Trophoblast cell (in vitro differentiated cells and primary cell): ENCODE measurements at regions not wholly inside any gene's neighbourhood (a gene's known extent, or its start where the extent isn't known, plus 50 kb on each side); places are given as distances from the start of the nearest gene placed in this dataset.
A peak's percentile ranks its signal among the peaks of the same experiment; 100 is the strongest.

ENCODE experiments used
- DNase-seq, 2 donors: peaks; one replicate each; pipeline ENCODE4 v3.0.0-alpha.2; 2016
- H2AFZ ChIP-seq: 2 replicates; pipeline ENCODE4 v1.6.1; 2013; ENCODE audit warnings: low read length, moderate library complexity, mild to moderate bottlenecking; ENCODE audit not compliant: insufficient read depth, poor library complexity
- H2AK5ac ChIP-seq: 2 replicates; pipeline ENCODE4 v1.6.1; 2013; ENCODE audit warnings: mild to moderate bottlenecking, low read length
- H2BK120ac ChIP-seq: 2 replicates; pipeline ENCODE4 v1.6.1; 2013; ENCODE audit warnings: low read length, mild to moderate bottlenecking, moderate library complexity; ENCODE audit not compliant: insufficient read depth, poor library complexity
- H2BK12ac ChIP-seq: 2 replicates; pipeline ENCODE4 v1.6.1; 2013; ENCODE audit warnings: mild to moderate bottlenecking, low read length, moderate library complexity
- H2BK5ac ChIP-seq: 2 replicates; pipeline ENCODE4 v1.6.1; 2013; ENCODE audit warnings: low read length, low read depth, moderate library complexity, mild to moderate bottlenecking; ENCODE audit not compliant: poor library complexity
- H3K14ac ChIP-seq: 2 replicates; pipeline ENCODE4 v1.6.1; 2013; ENCODE audit warnings: mild to moderate bottlenecking, low read length
- H3K18ac ChIP-seq: 2 replicates; pipeline ENCODE4 v1.6.1; 2013; ENCODE audit warnings: mild to moderate bottlenecking, low read length
- H3K23ac ChIP-seq: 2 replicates; pipeline ENCODE4 v1.6.1; 2013; ENCODE audit warnings: low read length
- H3K27ac ChIP-seq: 2 replicates; pipeline ENCODE4 v1.5.1; 2013; ENCODE audit warnings: low read depth, mild to moderate bottlenecking, inconsistent platforms, low read length, moderate library complexity
- H3K27me3 ChIP-seq: 2 replicates; pipeline ENCODE4 v1.6.1; 2013; ENCODE audit warnings: inconsistent platforms, mild to moderate bottlenecking, low read length, moderate library complexity; ENCODE audit not compliant: insufficient read depth
- H3K36me3 ChIP-seq, 2 experiments: 1 replicate in 1 of 2; 2 replicates in 1 of 2; pipeline ENCODE4 v1.6.1; 2013; ENCODE audit warnings: low read length in 2 of 2, mild to moderate bottlenecking in 2 of 2, moderate library complexity in 1 of 2; ENCODE audit not compliant: insufficient read depth in 2 of 2, control insufficient read depth in 1 of 2
- H3K4ac ChIP-seq: 2 replicates; pipeline ENCODE4 v1.6.1; 2013; ENCODE audit warnings: low read depth, mild to moderate bottlenecking, low read length, moderate library complexity
- H3K4me1 ChIP-seq, 2 experiments: 1 replicate in 1 of 2; 2 replicates in 1 of 2; pipeline ENCODE4 v1.6.1; 2013; ENCODE audit warnings: low read length in 2 of 2, mild to moderate bottlenecking in 2 of 2, moderate library complexity in 1 of 2; ENCODE audit not compliant: insufficient read depth in 2 of 2, control insufficient read depth in 1 of 2
- H3K4me2 ChIP-seq: 2 replicates; pipeline ENCODE4 v1.6.1; 2013; ENCODE audit warnings: inconsistent platforms, mild to moderate bottlenecking, low read length, moderate library complexity
- H3K4me3 ChIP-seq: 2 replicates; pipeline ENCODE4 v1.5.1; 2013; ENCODE audit warnings: mild to moderate bottlenecking, low read depth, low read length, inconsistent platforms
- H3K79me1 ChIP-seq: one replicate; pipeline ENCODE4 v1.6.1; 2013; ENCODE audit warnings: low read length
- H3K79me2 ChIP-seq: 2 replicates; pipeline ENCODE4 v1.6.1; 2013; ENCODE audit warnings: low read length, mild to moderate bottlenecking; ENCODE audit not compliant: control insufficient read depth, insufficient read depth, poor library complexity
- H3K9ac ChIP-seq: 2 replicates; pipeline ENCODE4 v1.6.1; 2013; ENCODE audit warnings: mild to moderate bottlenecking, low read length
- H3K9me3 ChIP-seq: 2 replicates; pipeline ENCODE4 v1.6.1; 2013; ENCODE audit warnings: low read depth, mild to moderate bottlenecking, control low read depth, inconsistent platforms, low read length; ENCODE audit not compliant: insufficient read depth
- H4K12ac ChIP-seq: 2 replicates; pipeline ENCODE4 v1.6.1; 2013; ENCODE audit warnings: low read depth, mild to moderate bottlenecking, low read length, moderate library complexity
- H4K8ac ChIP-seq: 2 replicates; pipeline ENCODE4 v1.6.1; 2013; ENCODE audit warnings: low read depth, mild to moderate bottlenecking, low read length, moderate library complexity
- H4K91ac ChIP-seq: one replicate; pipeline ENCODE4 v1.6.1; 2013; ENCODE audit warnings: low read depth, mild to moderate bottlenecking, low read length, moderate library complexity
- WGBS: extraction: QIAGEN DNeasy Blood & Tissue Kit; methylation state at CpG from one replicate; pipeline ENCODE4 v1.1.7; 2013; ENCODE audit warnings: missing lambda C conversion rate; ENCODE audit not compliant: insufficient read length, insufficient coverage; ENCODE audit errors: extremely low coverage; 5-methylcytosine and 5-hydroxymethylcytosine counted together

DNA sequence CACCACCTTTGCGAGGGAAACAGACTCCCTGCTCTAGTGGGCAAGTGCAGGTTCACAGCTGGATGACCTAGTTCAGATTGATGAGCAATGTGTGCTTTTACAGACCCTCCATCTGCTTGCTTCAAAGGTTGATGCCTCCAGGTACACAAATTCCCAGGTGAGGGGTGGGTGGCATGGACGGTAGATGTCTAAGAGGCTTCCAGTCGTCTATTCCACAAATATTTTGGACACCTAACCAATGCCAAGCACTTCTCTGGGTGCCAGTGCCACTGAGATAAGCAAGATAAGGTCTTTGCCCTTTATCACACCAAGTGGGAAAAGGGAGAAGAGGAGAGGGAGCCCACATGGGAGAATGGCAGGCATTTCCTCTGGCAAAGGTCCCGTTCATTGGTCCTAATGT, 316.6 kb upstream of the CDH5 start:
- no peak overlapping the region for H3K4ac ChIP-seq
- no peak overlapping the region for H2BK120ac ChIP-seq
- no peaks in the 10 kb centered on the region for H3K79me1 ChIP-seq
- no peaks in the 10 kb centered on the region for H3K79me2 ChIP-seq
- H3K27ac ChIP-seq: no peak overlapping the region
- H3K4me3 ChIP-seq: no peak overlapping the region
- H3K36me3 ChIP-seq: no peaks in the 10 kb centered on the region
- H4K12ac ChIP-seq: no peak overlapping the region
- no peak overlapping the region for H4K8ac ChIP-seq
- H3K9ac ChIP-seq: no peak overlapping the region
- H3K14ac ChIP-seq: no peak overlapping the region
- no peak overlapping the region for H3K23ac ChIP-seq
- no peak overlapping the region for H3K4me2 ChIP-seq
- peaks cover 5% of the 10 kb centered on the region for H3K9me3 ChIP-seq
- no peak overlapping the region for H4K91ac ChIP-seq
- H2AK5ac ChIP-seq: peak overlapping the region; percentile 54
- H3K4me1 ChIP-seq: no peaks in the 10 kb centered on the region
- no peak overlapping the region for H2BK5ac ChIP-seq
- H2AFZ ChIP-seq: no peak overlapping the region
- WGBS: no CpG with 5 or more reads among the region's 4 CpGs
- DNase-seq: no peak
- H3K27me3 ChIP-seq: no peaks in the 10 kb centered on the region
- no peak overlapping the region for H2BK12ac ChIP-seq
- no peak overlapping the region for H3K18ac ChIP-seq

DNA sequence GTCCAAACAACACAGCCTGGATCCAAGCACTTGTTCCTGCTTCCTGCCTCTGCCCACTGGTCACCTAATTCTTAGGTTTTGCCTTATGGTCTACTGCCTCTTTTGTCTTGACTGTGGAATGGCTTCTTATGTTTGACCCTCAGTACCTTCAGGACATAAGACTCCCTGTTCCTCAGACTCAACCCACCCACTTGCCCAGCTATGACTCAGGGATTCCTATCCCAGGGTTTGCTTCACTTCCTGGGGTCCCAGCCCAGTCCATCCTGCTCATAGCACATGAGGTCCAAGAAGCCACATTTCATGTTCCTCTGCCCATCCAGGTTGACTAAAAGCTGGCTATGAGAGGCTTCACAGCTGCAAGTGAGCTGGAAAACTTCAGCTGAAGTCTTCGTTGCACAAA, 320.9 kb upstream of the CDH5 start:
- Histone ChIP-seq H3K4ac (no peak overlapping the region), H3K79me1 (no peaks in the 10 kb centered on the region), H4K8ac (no peak overlapping the region), H3K27me3 (no peaks in the 10 kb centered on the region), H3K36me3 (no peaks in the 10 kb centered on the region), H2BK120ac (no peak overlapping the region), H3K4me1 (no peaks in the 10 kb centered on the region), H2AFZ (no peak overlapping the region), H2AK5ac (no peak overlapping the region), H3K23ac (no peak overlapping the region), H3K14ac (no peak overlapping the region), H3K4me3 (no peak overlapping the region), H3K9ac (no peak overlapping the region), H2BK5ac (no peak overlapping the region), H3K79me2 (no peaks in the 10 kb centered on the region), H3K18ac (no peak overlapping the region), H2BK12ac (no peak overlapping the region), H3K27ac (no peak overlapping the region), H3K4me2 (no peak overlapping the region), H4K12ac (no peak overlapping the region), H3K9me3 (peaks cover 4% of the 10 kb centered on the region), H4K91ac (no peak overlapping the region)
- DNase-seq: no peak
- WGBS: no CpG with 5 or more reads among the region's 1 CpG

DNA sequence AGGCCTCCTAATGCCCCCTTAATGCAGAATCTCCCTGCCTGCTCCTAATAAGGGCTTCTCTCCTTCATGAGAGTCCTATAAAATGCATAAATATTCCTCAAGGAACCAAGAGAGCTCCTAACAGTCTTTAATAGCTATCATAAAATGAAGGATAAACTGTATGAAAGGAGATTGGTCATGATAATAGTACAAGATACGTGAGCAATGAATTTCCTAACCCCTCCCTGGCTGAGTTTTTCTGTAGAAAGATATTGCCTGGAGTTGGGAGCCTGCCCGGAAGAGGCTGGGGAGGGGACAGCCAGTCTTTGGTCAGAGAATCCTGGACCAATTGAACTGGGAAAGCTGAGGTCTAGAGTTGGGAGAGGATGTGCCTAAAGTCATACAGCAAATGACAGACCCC, 321.9 kb upstream of the CDH5 start:
- Histone ChIP-seq H3K4me1 (no peaks in the 10 kb centered on the region), H3K27me3 (no peaks in the 10 kb centered on the region), H3K36me3 (no peaks in the 10 kb centered on the region), H2BK12ac (no peak overlapping the region), H4K8ac (no peak overlapping the region), H4K12ac (no peak overlapping the region), H3K9ac (no peak overlapping the region), H4K91ac (no peak overlapping the region), H3K23ac (no peak overlapping the region), H2BK120ac (no peak overlapping the region), H3K18ac (no peak overlapping the region), H2AFZ (no peak overlapping the region), H3K4me2 (no peak overlapping the region), H3K4ac (no peak overlapping the region), H3K27ac (no peak overlapping the region), H2AK5ac (no peak overlapping the region), H3K14ac (no peak overlapping the region), H2BK5ac (no peak overlapping the region), H3K79me2 (no peaks in the 10 kb centered on the region), H3K79me1 (no peaks in the 10 kb centered on the region), H3K9me3 (peaks cover 4% of the 10 kb centered on the region), H3K4me3 (no peak overlapping the region)
- WGBS: no CpG with 5 or more reads among the region's 2 CpGs
- DNase-seq: no peak

DNA sequence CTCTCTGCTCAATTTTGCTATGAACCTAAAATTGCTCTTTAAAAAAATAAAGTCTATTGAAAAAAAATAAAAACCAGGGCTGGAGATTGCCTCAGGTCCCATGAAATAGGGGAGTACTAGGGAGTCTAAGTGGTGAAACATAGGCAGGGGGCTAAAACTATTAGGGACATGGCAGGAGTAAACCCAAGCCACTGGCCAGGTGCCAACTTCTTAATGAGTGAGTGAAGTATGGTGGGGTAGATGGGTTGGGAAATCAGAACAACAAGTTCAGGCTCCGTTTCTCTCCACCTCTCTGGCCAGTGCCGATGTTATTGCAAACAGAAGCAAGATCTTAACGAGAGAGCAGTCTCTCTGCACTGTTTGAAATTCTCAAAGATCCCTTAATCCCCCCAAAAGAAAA, 322.4 kb upstream of the CDH5 start:
- H2AFZ ChIP-seq: no peak overlapping the region
- H3K79me2 ChIP-seq: no peaks in the 10 kb centered on the region
- H3K4me1 ChIP-seq: no peaks in the 10 kb centered on the region
- WGBS: no CpG with 5 or more reads among the region's 3 CpGs
- H3K27me3 ChIP-seq: no peaks in the 10 kb centered on the region
- H3K23ac ChIP-seq: no peak overlapping the region
- no peak overlapping the region for H2BK12ac ChIP-seq
- H3K4me2 ChIP-seq: no peak overlapping the region
- no peak overlapping the region for H3K9ac ChIP-seq
- H3K4ac ChIP-seq: no peak overlapping the region
- no peak overlapping the region for H4K91ac ChIP-seq
- H3K79me1 ChIP-seq: no peaks in the 10 kb centered on the region
- no peak overlapping the region for H2BK120ac ChIP-seq
- no peak overlapping the region for H3K18ac ChIP-seq
- H3K4me3 ChIP-seq: no peak overlapping the region
- no peak overlapping the region for H2AK5ac ChIP-seq
- H2BK5ac ChIP-seq: no peak overlapping the region
- no peak overlapping the region for H4K12ac ChIP-seq
- no peaks in the 10 kb centered on the region for H3K36me3 ChIP-seq
- peaks cover 4% of the 10 kb centered on the region for H3K9me3 ChIP-seq
- DNase-seq: no peak
- no peak overlapping the region for H4K8ac ChIP-seq
- H3K14ac ChIP-seq: no peak overlapping the region
- H3K27ac ChIP-seq: no peak overlapping the region

DNA sequence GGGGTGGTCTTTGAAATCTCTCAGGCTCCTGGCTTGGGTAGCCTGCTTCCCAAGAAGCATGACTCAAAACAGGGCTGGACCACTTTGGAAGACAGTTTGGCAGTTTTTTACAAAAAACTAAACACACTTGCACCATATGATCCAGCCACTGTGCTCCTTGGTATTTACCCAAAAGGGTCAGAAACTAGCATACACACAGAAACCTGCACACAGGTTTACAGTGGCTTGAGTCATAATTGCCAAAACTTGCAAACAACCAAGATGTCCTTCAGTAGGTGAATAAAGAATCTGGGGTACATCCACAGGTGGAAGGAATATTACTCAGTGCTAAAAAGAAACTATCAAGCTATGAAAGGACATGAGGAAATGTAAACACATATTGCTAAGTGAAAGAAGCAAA, 323.2 kb upstream of the CDH5 start:
- Histone ChIP-seq H4K12ac (no peak overlapping the region), H2BK12ac (no peak overlapping the region), H3K9me3 (peaks cover 4% of the 10 kb centered on the region), H2BK5ac (no peak overlapping the region), H2AK5ac (no peak overlapping the region), H3K27me3 (no peaks in the 10 kb centered on the region), H3K9ac (no peak overlapping the region), H3K4me2 (no peak overlapping the region), H3K4ac (no peak overlapping the region), H3K18ac (no peak overlapping the region), H3K27ac (no peak overlapping the region), H4K91ac (no peak overlapping the region), H2BK120ac (no peak overlapping the region), H2AFZ (no peak overlapping the region), H3K36me3 (no peaks in the 10 kb centered on the region), H3K4me1 (no peaks in the 10 kb centered on the region), H4K8ac (no peak overlapping the region), H3K79me1 (no peaks in the 10 kb centered on the region), H3K79me2 (no peaks in the 10 kb centered on the region), H3K14ac (no peak overlapping the region), H3K23ac (no peak overlapping the region), H3K4me3 (no peak overlapping the region)
- no peak for DNase-seq
